ENCODE measurements at regions not wholly inside any gene's neighbourhood (a gene's known extent, or its start where the extent isn't known, plus 50 kb on each side); places are given as distances from the start of the nearest gene placed in this dataset.
"Not testable (repeated sequence)": the region's sequence is repeated elsewhere in the genome, so short reads cannot be mapped to it uniquely, and the experiment has no call there.

- Histone ChIP-seq H3K4me3 (no peak overlapping the region), H3K27me3 (replicated peaks; ENCODE audit: insufficient read depth) (no peaks in the 10 kb centered on the region), H3K4me1 (ENCODE audit: control insufficient read depth in 1 of 2, low read depth in 2 of 2) (peaks cover 0 to 6% of the 10 kb centered on the region in 2 donors), H3K27ac (no peak overlapping the region), H3K9me3 (no peaks in the 10 kb centered on the region), H3K36me3 (no peaks in the 10 kb centered on the region)
- ATAC-seq (ENCODE audit: insufficient number of reproducible peaks, low FRiP score, low read depth) (no peak), DNase-seq (ENCODE audit: low spot score) (no peak)
- no peak for TF ChIP-seq CTCF (IDR thresholded peaks at IDR 0.05)
Measured at GRCh38 chr17:79547586-79547985, 63.3 kb downstream of the RBFOX3 start.

- H3K36me3 ChIP-seq; H3K4me1 ChIP-seq (ENCODE audit: control insufficient read depth in 1 of 2, low read depth in 2 of 2); H3K9me3 ChIP-seq; H3K27ac ChIP-seq; DNase-seq (ENCODE audit: low spot score); H3K27me3 ChIP-seq (replicated peaks; ENCODE audit: insufficient read depth); H3K4me3 ChIP-seq; ATAC-seq (ENCODE audit: insufficient number of reproducible peaks, low FRiP score, low read depth): not testable (repeated sequence)
Measured at GRCh38 chr17:79547171-79547570, 63.7 kb downstream of the RBFOX3 start.

GRCh38 chr17:79546386-79546785, 64.5 kb downstream of the RBFOX3 start:
- no peaks in the 10 kb centered on the region for H3K27me3 ChIP-seq (replicated peaks; ENCODE audit: insufficient read depth)
- H3K4me1 ChIP-seq (ENCODE audit: control insufficient read depth in 1 of 2, low read depth in 2 of 2) = peaks cover 0 to 6% of the 10 kb centered on the region in 2 donors
- H3K9me3 ChIP-seq = no peaks in the 10 kb centered on the region
- no peak overlapping the region for H3K4me3 ChIP-seq
- H3K36me3 ChIP-seq = no peaks in the 10 kb centered on the region
- TF ChIP-seq CTCF (IDR thresholded peaks at IDR 0.05) = no peak
- ATAC-seq (ENCODE audit: insufficient number of reproducible peaks, low FRiP score, low read depth) (no peak), DNase-seq (ENCODE audit: low spot score) (no peak)
- H3K27ac ChIP-seq = no peak overlapping the region

GRCh38 chr17:79545251-79546005, 65.4 kb downstream of the RBFOX3 start:
- DNase-seq (ENCODE audit: low spot score) (no peak), ATAC-seq (ENCODE audit: insufficient number of reproducible peaks, low FRiP score, low read depth) (no peak)

GRCh38 chr17:79544142-79544914, 66.5 kb downstream of the RBFOX3 start:
- TF ChIP-seq CTCF (IDR thresholded peaks at IDR 0.05) = no peak
- H3K27me3 ChIP-seq (replicated peaks; ENCODE audit: insufficient read depth) = no peaks in the 10 kb centered on the region
- H3K9me3 ChIP-seq = no peaks in the 10 kb centered on the region
- H3K4me3 ChIP-seq = no peak overlapping the region
- DNase-seq (ENCODE audit: low spot score) = no peak
- no peaks in the 10 kb centered on the region for H3K36me3 ChIP-seq
- H3K4me1 ChIP-seq (ENCODE audit: control insufficient read depth in 1 of 2, low read depth in 2 of 2) = peaks cover 0 to 6% of the 10 kb centered on the region in 2 donors
- H3K27ac ChIP-seq = no peak overlapping the region
- no peak for ATAC-seq (ENCODE audit: insufficient number of reproducible peaks, low FRiP score, low read depth)

More at GRCh38 chr17:79545251-79546005, 65.4 kb downstream of the RBFOX3 start:
- no peaks in the 10 kb centered on the region for H3K9me3 ChIP-seq
- H3K36me3 ChIP-seq = no peaks in the 10 kb centered on the region
- no peak for TF ChIP-seq CTCF (IDR thresholded peaks at IDR 0.05)
- no peaks in the 10 kb centered on the region for H3K27me3 ChIP-seq (replicated peaks; ENCODE audit: insufficient read depth)
- H3K4me3 ChIP-seq = no peak overlapping the region
- peaks cover 0 to 6% of the 10 kb centered on the region in 2 donors for H3K4me1 ChIP-seq (ENCODE audit: control insufficient read depth in 1 of 2, low read depth in 2 of 2)
- no peak overlapping the region for H3K27ac ChIP-seq

All from thoracic aorta (tissue), 2 donors.